Activated CD8-positive, alpha-beta memory T cell treated with anti-CD3 and anti-CD28 coated beads for 48 hours (primary cell): ENCODE measurements at regions not wholly inside any gene's neighbourhood (a gene's known extent, or its start where the extent isn't known, plus 50 kb on each side); places are given as distances from the start of the nearest gene placed in this dataset.

Experiments used
- DNase-seq, 3 experiments: peaks; one replicate each; pipeline ENCODE4 v3.0.0-alpha.2; 2020; ENCODE audit warnings: low read depth in 2 of 3, low spot score in 2 of 3

DNA sequence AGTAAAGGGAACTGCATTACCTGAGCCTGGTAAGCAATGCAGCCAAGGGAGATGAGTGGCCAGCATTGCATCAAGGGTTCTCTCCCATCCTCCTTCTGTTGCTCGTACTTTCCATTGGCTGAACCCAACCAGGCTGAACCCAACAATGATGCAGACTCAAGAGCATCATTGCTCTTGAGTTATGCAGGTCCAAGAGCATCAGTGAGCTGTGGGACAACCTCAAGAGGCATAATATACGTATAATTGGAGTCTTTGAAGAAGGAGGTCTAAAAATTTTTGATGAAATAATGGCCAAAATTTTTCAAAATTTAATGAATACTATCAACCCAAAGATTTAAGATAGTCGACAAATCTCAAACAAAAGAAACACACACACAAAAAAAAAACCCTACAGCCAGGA is 213.0 kb downstream of the RNF152 start:
- no peak for DNase-seq

DNA sequence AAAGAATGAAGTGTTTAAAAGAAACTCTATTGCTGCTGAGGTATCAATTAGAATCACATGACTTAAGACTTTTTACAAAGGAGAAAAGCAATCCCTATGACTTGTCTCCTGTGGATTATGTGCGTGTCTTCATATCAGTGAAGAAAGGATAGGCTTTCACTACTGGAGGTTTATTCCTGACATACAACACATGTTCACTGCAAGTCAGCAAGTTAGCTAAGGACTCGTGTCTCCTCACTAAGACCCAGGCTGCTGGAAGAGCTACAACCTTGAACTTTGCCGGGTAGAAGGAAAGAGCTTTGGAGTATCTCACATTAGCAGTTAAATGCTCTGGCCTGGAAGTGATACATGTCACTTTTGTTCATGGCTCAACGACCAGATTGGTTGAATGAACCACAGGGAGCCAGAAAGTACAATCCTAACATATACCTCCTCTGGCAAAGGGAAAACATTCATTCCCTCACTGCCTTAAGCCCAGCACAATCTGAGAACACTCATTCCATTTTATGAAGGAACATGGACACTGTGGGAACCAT is 215.3 kb downstream of the RNF152 start:
- DNase-seq = no peak

DNA sequence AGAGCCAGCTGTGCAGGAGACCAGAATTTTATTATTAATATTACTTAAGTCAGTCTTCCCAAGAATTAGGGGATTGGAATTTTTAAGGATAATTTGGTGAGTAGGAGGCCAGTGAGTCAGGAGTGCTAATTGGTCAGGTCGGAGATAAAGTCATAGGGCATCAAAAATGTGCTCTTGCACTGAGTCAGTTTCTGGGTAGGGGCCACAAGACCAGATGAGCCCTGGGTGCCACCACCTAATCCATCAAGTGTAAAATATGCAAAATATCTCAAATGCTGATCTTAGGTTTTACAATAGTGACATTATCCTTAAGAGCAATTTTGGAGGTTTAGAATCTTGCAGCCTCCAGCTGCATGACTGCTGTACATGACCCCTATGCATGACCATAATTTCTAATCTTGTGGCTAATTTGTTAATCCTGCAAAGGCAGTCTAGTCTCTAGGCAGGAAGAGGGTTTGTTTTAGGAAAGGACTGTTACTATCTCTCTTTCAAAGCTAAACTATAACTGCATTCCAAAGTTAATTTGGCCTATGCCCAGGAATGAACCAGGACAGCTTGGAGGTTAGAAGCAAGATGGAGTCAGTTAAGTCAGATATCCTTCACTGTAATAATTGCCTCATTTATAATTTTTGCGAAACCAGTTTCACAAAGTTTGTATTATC is 215.9 kb downstream of the RNF152 start:
- DNase-seq = no peak

DNA sequence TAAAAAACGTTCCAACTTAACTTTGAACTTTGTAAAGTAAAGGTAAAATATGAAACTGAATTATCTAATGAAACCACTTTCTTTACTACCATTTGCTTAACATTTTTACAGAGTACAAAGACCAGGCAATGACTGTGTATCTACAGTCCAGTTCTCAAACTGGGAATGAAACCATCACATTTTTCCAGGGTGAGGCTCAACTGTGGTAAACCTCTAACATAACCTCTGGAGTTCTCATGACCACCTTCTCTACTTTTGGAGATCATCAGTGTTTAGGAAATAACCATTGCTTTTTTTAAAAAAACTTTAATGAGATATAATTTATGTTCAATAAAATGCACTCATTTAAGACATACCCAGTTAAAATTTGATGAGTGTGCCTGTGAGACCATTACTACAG is 223.5 kb downstream of the RNF152 start:
- no peak for DNase-seq

DNA sequence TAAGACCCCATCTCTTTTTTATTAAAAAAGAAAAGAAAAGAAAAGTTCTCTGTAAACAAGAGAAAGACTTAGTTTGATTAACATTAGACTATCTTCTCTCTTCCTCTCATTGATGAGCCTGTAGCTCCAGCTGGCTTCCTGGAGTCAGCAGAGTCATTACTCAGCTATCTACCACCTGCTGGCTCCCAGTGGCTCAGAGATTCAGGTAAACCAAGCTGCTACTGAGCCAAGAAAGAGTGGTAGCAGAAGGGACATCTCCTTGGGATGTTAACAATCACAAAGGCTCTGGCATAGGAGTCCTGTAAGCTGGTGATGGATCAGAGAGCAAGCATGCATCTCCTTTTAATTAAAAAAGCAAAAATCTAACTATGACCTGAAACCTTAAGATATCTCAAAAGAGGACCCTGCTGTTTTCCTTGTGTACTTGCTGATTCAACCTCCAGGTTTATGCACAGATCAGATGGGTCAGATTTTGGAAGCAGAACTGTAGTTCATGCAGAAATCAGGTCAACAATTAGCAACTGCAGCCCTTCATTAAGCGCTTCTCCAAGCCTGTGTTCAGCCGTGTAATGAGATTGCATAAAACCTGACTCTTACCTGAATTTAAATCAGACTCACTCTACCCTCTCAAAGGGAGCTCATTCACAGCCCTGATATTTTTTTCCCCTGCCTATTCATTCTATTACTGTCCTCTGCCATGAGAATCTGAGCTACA is 225.8 kb downstream of the RNF152 start:
- DNase-seq = no peak

DNA sequence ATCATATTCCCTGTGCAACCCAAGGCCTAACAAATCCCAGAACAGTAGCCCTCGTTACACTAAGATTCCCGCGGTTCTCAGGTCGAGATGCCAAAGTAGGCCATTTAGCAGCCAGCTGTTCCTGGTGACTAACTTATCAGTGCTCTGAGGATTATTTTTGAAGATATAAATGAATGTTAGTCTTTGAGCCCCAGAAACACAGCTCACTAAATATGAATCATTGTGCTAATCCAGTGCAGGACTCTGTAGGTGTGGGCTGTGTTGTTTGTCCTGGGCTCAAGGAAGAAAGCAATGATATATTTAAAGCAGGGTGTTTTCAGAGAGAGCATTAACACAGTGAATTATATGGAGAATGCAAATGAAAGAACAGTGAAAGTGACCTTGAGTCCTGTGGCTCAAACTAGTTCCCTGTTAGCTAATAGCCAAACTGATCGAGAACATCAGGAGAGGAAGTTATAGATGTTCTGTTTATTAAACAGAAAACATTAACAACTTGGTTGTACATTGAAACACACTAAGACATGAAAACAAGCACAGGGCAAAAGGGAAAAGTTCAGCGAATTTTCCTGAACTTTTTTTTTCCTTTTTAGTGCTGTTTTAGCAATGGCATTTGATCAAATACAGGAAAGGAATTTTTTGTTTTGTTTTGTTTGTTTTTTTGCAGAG is 228.3 kb downstream of the RNF152 start:
- no peak for DNase-seq

DNA sequence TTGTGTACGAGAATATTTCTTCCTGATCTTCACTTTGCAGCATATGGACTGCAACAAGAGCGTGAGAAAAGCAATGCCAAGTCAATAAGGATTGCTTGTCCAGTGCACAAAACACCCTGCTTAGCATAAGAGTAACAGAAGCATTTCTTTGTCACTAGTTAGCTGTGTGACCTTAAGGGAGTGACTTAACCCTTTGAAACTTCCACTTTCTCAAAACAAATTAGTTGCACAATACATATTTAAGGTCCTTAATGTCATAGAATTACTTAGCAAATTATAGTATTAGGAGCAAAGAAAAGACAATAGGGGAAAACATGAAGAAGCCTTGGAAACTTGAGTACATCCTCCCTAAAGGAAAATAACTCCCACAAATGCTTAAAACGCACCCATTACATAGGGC is 230.1 kb downstream of the RNF152 start:
- DNase-seq = no peak

DNA sequence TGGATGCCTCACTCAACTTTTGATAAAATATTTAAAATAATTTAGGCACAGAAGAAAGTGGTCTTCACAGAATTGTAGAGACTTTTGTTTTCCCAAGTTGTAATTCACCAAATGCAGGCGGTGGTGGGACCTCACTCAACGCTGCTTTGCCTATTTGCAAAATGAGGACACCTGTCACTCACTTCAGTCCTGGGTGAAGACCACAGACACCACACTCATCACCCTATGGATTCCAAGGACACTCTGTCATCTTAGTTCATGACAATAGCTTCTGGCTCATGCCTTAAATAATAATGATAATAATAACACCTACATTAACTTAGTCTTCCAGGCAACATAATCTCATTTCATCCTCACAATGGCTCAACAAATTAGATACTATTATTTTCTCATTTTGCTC is 234.4 kb downstream of the RNF152 start:
- no peak for DNase-seq

DNA sequence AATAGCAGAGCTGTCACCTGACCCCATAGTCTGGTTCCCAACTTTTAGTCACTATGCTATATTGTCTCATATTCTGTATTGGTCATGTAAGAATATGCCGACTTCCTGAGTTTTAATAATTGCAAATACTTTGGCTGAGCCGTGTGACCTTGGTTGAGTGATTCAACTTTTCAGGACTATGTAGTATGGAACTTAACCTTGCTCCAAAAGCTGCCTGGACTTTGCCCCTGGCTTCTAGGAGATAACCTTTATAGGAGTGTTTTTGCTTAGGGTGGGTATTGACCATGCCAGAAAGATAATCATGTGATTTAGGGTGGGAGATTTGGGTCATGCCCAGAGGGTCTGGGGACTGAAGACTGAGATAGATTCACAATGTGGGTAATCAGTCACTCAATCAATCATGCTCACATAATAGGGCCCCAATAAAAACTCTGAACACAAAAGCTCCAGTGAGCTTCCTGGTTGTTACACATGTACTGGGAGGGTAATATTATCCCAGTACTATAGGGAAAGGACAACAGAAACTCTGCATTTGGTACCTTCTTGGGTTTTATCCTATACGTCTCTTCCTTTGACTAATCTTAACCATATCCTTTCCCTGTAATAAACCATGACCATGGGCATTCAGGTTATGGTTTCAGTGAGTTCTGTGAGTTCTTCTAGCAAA is 235.6 kb downstream of the RNF152 start:
- DNase-seq = no peak

DNA sequence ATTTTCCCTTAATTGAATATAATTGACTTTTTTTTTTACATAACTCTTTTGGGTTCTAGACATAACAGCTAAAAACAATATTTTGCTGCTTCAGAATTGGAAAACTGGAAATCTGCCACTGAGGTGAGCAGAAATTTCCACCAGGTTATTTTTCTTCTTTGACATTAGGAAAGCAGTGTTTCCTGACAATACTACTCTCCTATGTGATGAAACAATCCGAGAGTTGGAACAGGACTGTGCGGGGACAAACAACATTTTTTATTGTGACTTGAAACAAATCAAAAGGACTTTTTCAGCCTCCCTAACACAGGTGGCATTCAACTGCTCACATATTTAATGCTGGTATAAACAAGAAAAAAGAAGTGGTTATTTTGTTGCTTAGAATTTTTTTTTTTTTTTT is 237.2 kb downstream of the RNF152 start:
- DNase-seq = no peak

DNA sequence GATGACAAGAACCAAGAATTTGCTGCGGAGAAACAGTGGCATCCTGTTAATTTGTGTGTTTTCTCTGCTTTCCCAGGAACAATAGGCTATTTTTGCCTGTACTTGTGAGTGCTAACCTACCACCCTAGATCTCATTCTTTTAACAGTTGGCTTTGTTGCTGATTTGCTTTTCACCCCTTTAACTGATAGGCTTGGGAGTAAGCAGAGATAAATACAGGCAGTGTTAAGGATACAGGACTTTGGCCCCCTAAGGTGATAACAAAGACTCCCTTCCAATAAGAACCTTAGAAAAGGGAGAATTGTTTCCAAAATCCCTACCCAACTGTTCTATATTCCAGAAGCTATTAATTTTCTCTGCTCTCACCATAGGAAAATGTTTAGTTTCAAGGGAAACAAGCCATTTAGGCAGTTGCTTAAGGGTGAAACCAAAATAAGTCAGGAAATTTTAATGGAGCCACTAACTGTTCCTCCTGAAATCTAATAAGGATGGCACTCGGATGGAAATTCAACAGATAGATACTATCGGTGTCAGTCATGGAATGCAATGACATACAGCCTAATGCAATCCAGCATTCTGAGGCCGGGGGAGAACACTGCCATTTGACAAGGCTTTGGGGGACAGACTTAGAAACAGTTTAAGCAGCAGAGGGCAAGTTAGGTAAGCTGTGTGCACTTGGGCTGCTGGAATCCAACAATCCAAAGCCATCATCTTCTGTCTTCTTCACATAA is 238.8 kb downstream of the RNF152 start:
- DNase-seq = no peak

DNA sequence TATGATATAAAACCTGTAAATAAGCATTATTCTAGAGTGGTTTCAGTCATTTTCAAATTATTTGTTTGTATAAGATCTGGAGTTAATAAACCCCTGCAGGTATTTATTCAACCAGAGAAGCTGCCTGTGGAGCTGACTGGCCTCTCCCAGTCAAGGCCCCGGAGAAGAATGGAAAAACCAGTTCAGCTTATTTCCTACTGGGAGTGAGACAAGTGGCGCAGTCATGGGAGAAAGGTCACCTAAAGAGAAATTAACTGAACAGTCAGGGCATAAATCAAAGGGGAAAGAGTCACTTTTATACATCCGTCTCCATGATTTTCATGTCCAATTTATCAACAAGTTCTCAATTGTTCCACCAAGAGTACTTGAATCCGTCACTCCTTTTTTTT is 240.9 kb downstream of the RNF152 start:
- DNase-seq = no peak

DNA sequence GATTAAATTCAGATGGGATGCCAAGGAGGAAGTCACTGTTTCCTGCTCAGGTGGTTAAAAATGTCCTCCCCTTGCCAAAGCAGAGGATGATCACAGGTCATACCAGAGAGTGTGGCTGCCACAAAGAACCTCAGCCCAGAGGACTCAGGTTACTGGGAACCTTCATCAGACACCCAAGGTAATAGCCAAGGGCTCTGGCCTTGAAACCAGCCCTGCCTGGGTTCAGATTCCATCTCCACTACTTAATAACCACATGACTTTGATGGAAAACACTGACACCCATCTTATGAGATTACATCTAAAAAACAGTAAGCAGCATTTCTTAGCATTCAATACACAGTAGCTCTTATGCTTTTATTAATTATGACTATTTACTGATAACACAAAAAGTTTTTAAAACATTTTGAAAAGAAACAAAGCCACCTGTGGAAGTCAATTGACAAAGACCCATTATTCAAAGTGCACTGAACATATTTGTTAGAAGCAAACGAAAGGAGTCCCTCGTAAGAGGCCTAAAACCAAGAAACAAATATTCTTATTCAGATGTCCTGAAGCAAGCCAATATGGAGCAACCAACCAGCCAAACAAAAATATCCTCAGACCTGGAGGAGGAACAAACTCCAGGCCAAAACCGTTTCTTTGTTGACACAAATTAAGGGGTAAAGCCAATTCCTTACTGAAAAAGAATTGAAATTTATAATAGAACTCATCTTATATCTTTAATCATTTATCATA is 241.5 kb downstream of the RNF152 start:
- DNase-seq = no peak

DNA sequence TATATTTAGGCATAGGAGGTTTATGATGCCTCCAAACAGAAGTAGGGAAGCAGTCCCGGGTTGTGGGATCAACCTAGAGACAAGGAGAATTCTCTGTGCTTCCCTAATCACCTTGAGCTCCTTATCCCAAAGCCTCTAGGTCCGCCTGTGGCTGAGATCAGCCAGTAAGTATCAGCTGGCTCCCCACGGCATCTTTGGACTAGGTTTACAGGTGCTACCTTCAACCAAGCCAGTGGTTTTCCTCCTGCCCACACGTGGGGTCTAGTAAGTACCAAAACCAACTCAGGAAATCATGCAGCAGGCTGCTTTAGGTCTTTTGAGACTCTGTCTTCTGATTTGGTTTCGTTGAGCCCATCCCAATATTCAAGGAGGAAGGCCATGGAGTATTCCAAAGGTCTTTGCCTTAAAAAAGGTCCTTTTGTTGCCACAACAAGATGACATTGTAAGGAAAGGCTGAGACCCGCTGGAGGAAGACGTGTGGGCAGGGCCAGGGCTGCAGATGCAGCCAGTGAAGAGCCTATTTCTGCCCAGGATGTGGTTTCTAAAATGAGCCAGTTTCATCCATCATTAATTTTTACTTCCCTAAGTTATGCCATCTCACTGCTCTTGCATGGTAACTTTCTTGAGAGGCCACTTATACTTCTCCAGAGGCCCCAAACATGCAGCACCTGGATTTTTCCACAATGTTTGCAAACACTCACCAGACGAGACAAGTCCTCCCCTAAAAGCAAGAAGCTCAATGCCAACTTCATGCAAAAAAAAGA is 248.7 kb downstream of the RNF152 start:
- no peak for DNase-seq

DNA sequence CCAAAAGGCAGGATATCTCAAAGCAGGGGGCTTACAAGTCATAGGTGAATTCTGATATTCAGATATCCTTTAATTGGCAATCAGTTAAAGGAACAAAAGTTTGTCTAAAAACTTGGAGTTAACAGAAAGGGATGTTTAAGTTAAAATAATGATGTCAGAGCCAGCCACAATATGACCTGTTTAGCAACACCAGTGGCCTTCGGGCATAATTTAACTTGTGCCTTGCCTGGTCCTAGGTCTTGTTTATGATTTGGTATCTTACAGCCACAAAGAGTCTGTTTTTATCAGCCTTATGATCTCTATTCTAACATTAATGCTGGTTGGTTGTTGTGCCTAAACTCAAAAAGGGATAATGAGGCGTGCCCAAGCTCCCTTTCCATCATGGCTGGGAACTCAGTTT is 252.9 kb downstream of the RNF152 start:
- DNase-seq = no peak

DNA sequence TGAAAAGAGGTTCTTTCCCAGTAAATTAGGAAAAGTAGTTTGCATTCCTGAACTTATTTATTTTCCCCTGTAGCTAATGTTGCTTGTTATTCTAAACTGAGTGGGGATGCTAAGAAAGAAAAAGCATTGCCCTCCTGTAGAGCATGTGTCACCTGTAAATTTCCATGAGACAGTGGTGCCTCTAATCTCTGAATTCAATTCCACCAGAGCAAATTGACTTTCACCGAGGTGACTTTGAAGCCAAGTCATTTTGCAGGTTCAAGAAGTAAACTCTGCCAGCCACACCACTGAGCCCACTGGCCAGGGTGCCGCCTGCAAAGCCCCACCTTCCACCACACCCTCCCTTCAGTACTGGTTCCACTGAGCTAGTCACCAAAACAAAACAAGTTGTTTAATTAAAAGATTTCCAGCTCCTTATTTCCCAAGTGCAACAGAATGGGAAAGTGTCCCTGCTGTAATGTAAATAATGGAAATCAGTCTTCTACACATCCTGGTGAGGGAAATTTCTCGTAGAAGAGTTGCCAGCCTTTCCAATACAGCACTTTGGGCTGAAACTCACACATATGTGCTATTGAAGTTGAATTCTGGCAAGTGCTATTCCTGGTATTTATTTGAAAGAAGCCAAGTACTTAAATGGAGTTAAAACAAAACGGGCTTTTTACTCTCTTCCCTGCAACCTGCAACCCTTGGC is 254.8 kb downstream of the RNF152 start:
- DNase-seq = no peak

DNA sequence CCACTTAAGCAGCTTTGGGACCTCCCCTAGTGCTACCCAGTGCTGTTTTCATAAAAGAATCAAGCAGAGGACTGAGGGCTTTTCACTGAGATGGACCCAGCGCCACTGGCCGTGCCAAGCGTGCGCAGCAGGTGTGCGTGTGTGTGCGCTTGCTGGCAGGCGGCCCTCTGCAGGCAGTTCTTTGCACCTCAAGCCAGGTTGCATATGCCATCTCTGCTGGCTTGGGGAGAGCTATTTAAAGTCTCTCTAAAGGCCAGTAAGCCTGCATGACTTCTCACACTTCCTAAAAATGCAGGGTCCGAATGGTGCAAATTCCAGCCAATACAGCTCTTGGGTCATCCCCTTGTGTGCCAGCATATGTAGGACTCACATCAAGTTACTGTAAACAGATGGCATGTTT is 255.5 kb downstream of the RNF152 start:
- no peak for DNase-seq

DNA sequence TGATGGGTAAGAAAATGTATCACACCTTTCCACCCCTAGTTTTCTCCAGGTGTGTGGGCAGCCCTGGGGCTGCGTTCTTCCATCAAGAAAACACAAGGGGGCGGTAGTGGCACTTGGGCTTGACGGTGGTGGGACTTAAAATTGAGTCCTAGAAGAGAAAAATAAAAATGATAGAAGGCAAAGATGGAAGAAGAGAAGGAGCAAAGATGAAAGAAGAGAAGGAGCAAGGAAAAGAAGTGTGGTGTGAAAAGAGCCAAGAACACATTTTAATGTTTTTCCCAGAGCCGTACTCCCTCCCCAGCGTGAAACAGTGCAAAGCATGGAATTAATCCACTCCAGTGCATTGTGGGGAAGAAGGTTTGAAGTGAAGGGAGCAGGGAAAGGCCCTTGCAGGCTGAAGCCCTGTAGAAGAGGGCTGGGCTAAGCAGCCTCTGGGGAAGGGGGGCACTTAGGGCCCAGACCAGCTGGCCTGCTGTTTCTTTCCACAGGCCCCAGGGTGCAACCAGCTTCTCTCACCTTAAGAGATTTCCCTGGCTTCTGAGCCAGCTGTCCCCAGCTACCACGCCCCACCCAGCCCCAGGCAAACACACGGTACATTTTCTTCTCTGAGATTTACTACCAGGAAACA is 256.8 kb downstream of the RNF152 start:
- DNase-seq = peak in 1 of 3 experiments; percentile 5

DNA sequence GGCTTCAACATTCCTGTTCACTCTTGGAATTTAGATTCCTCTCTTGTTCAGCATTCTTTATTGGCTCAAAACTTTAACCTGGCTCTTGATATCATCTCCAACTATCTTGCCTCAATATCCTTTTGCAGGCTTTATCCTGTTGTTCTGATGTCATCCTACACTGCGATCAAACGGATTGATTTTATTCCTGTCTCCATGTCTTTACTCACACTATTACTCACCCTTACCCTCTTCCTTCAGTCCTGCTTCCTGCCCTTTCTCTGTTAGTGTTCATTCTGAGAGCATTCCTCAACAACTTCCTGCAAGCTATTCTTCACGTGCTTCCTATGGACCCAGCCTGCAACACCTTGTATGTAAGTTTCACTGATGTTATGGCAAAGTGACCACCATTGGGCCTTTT is 264.7 kb downstream of the RNF152 start:
- no peak for DNase-seq
